SK-N-SH treated with all-trans-retinoic acid at 6 μM for 48 hours (cell line): ENCODE measurements at regions not wholly inside any gene's neighbourhood (a gene's known extent, or its start where the extent isn't known, plus 50 kb on each side); places are given as distances from the start of the nearest gene placed in this dataset.

Experiments used
- ISL1 ChIP-seq: fragments of 250-450 bp; sonication (Bioruptor Pico); IDR thresholded peaks from 2 replicates; pipeline ENCODE4 v2.1.2; 2022; ENCODE audit warnings: mild to moderate bottlenecking, moderate library complexity
- ZNF8 ChIP-seq: fragments of 450-650 bp; formaldehyde crosslinking; IDR thresholded peaks from 2 replicates; pipeline ENCODE4 v1.5.0; 2020; ENCODE audit warnings: mild to moderate bottlenecking, moderate library complexity
- TF ChIP-seq, protein P1 (sequence below): fragments of 250-450 bp; sonication (Bioruptor Pico); IDR thresholded peaks from 2 replicates; pipeline ENCODE4 v1.5.0; 2020; ENCODE audit warnings: mild to moderate bottlenecking, moderate library complexity

DNA sequence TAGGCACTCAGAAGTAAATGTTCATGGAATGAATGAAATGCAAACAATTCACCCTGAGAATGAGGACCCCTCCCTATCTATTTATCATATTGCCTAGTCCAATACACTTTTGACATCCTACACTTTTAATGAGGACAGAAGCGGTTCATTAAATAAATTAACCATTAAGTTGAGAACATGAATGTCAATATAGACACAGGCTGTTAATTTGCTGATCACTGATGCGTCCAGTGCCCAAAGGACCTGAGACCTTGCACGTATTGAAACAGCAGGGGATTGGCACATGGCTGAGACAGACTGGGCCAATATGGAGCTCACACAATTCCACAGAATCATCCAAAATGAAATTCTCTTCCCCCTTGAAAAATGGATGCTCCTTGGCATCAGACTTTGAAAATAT, 430.0 kb downstream of the SLC4A3 start:
- no peak for TF ChIP-seq ISL1 (CRISPR knock-in tag)
- no peak for TF ChIP-seq ZNF8 (CRISPR knock-in tag)
- TF ChIP-seq, protein P1, sequence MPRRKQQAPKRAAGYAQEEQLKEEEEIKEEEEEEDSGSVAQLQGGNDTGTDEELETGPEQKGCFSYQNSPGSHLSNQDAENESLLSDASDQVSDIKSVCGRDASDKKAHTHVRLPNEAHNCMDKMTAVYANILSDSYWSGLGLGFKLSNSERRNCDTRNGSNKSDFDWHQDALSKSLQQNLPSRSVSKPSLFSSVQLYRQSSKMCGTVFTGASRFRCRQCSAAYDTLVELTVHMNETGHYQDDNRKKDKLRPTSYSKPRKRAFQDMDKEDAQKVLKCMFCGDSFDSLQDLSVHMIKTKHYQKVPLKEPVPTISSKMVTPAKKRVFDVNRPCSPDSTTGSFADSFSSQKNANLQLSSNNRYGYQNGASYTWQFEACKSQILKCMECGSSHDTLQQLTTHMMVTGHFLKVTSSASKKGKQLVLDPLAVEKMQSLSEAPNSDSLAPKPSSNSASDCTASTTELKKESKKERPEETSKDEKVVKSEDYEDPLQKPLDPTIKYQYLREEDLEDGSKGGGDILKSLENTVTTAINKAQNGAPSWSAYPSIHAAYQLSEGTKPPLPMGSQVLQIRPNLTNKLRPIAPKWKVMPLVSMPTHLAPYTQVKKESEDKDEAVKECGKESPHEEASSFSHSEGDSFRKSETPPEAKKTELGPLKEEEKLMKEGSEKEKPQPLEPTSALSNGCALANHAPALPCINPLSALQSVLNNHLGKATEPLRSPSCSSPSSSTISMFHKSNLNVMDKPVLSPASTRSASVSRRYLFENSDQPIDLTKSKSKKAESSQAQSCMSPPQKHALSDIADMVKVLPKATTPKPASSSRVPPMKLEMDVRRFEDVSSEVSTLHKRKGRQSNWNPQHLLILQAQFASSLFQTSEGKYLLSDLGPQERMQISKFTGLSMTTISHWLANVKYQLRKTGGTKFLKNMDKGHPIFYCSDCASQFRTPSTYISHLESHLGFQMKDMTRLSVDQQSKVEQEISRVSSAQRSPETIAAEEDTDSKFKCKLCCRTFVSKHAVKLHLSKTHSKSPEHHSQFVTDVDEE: no peak
